IMR-90 (cell line): ENCODE measurements at regions not wholly inside any gene's neighbourhood (a gene's known extent, or its start where the extent isn't known, plus 50 kb on each side); places are given as distances from the start of the nearest gene placed in this dataset.

ENCODE experiments used
- ATAC-seq: fragments of 200-7000 bp; cut with Tn5 transposase; 2 replicates; pipeline ENCODE4 v1.9.1; 2020; ENCODE audit warnings: low read depth, mild to moderate bottlenecking, moderate library complexity
- BruUV-seq: library from RNA; stranded (reverse); fragments of 400-500 nt; replicated peaks from 2 replicates; lab custom pipeline; 2021; lab: Mats Ljungman, UMichigan
- CTCF ChIA-PET: fragments of 300-600 bp; formaldehyde crosslinking; extraction: SDS; loops from one replicate; lab custom pipeline; 2021; ENCODE audit warnings: antibody characterized with exemption; lab: Yijun Ruan, JAX
- POLR2A ChIA-PET: fragments of 300-600 bp; sonication (Branson Sonifier 250); formaldehyde crosslinking; loops from one replicate; lab custom pipeline; 2022; ENCODE audit warnings: antibody characterized with exemption; ENCODE audit not compliant: unreplicated experiment; lab: Charles Lee
- DNase-seq: peaks from one replicate; pipeline ENCODE4 v3.0.0; 2013
- H2AFZ ChIP-seq: replicated peaks from 2 replicates; pipeline ENCODE3; 2013; ENCODE audit warnings: low read length, mild to moderate bottlenecking; ENCODE audit not compliant: poor library complexity
- H2AK5ac ChIP-seq: 2 replicates; pipeline ENCODE4 v1.6.1; 2013; ENCODE audit warnings: low read depth, low read length, inconsistent platforms
- H2AK9ac ChIP-seq: replicated peaks from 2 replicates; pipeline ENCODE3; 2013; ENCODE audit warnings: mild to moderate bottlenecking, low read depth, low read length, moderate library complexity; ENCODE audit not compliant: poor library complexity
- H2BK120ac ChIP-seq: 2 replicates; pipeline ENCODE4 v1.6.1; 2013; ENCODE audit warnings: low read depth, low read length, inconsistent platforms
- H2BK15ac ChIP-seq: 3 replicates; pipeline ENCODE4 v1.6.1; 2013; ENCODE audit warnings: low read depth, low read length, inconsistent platforms
- H2BK20ac ChIP-seq: 2 replicates; pipeline ENCODE4 v1.6.1; 2013; ENCODE audit warnings: low read depth, mild to moderate bottlenecking, inconsistent platforms, low read length, moderate library complexity
- H2BK5ac ChIP-seq: 2 replicates; pipeline ENCODE4 v1.6.1; 2013; ENCODE audit warnings: mild to moderate bottlenecking, low read depth, low read length, inconsistent platforms; ENCODE audit not compliant: poor library complexity, severe bottlenecking
- H3K14ac ChIP-seq: replicated peaks from 2 replicates; pipeline ENCODE4 v1.6.1; 2013; ENCODE audit warnings: low read depth, low read length, inconsistent platforms
- H3K18ac ChIP-seq: 2 replicates; pipeline ENCODE4 v1.6.1; 2013; ENCODE audit warnings: low read depth, low read length, control low read depth
- H3K23ac ChIP-seq: 2 replicates; pipeline ENCODE4 v1.6.1; 2013; ENCODE audit warnings: low read depth, low read length, inconsistent platforms
- H3K27ac ChIP-seq: 2 replicates; pipeline ENCODE4 v1.5.1; 2013; ENCODE audit warnings: mild to moderate bottlenecking, control low read depth, low read length; ENCODE audit not compliant: insufficient read depth
- H3K27me3 ChIP-seq: 2 replicates; pipeline ENCODE4 v1.6.1; 2013; ENCODE audit warnings: low read length; ENCODE audit not compliant: control insufficient read depth, insufficient read depth
- H3K36me3 ChIP-seq: 2 replicates; pipeline ENCODE4 v1.6.1; 2013; ENCODE audit warnings: low read length, mixed read lengths; ENCODE audit not compliant: control insufficient read depth, insufficient read depth
- H3K4ac ChIP-seq: 2 replicates; pipeline ENCODE4 v1.6.1; 2013; ENCODE audit warnings: low read depth, low read length, inconsistent platforms
- H3K4me1 ChIP-seq: 2 replicates; pipeline ENCODE4 v1.6.1; 2013; ENCODE audit warnings: low read length, mixed read lengths; ENCODE audit not compliant: control insufficient read depth, insufficient read depth
- H3K4me2 ChIP-seq: 2 replicates; pipeline ENCODE4 v1.6.1; 2013; ENCODE audit warnings: low read depth, mild to moderate bottlenecking, control low read depth, low read length, moderate library complexity
- H3K4me3 ChIP-seq: 2 replicates; pipeline ENCODE4 v1.5.1; 2013; ENCODE audit warnings: low read depth, mild to moderate bottlenecking, control low read depth, low read length, moderate library complexity; ENCODE audit not compliant: insufficient read depth
- H3K56ac ChIP-seq: 2 replicates; pipeline ENCODE4 v1.6.1; 2013; ENCODE audit warnings: low read length, inconsistent platforms; ENCODE audit not compliant: insufficient read depth; ENCODE audit errors: extremely low read depth
- H3K79me1 ChIP-seq, 2 experiments: 2 replicates each; pipeline ENCODE4 v1.6.1; 2013; ENCODE audit warnings: low read length in 2 of 2, inconsistent platforms in 1 of 2, low read depth in 1 of 2
- H3K9ac ChIP-seq: 2 replicates; pipeline ENCODE4 v1.6.1; 2013; ENCODE audit warnings: low read depth, low read length, control low read depth
- H3K9me1 ChIP-seq: 2 replicates; pipeline ENCODE4 v1.6.1; 2013; ENCODE audit warnings: low read length, inconsistent platforms; ENCODE audit not compliant: insufficient read depth
- H3K9me3 ChIP-seq: 2 replicates; pipeline ENCODE4 v1.6.1; 2013; ENCODE audit warnings: low read length; ENCODE audit not compliant: control insufficient read depth, insufficient read depth
- H4K20me1 ChIP-seq: 2 replicates; pipeline ENCODE4 v1.6.1; 2013; ENCODE audit warnings: low read length, inconsistent platforms; ENCODE audit not compliant: insufficient read depth
- H4K5ac ChIP-seq: 2 replicates; pipeline ENCODE4 v1.6.1; 2013; ENCODE audit warnings: mild to moderate bottlenecking, low read depth, low read length, control low read depth
- H4K8ac ChIP-seq, 2 experiments: 2 replicates each; pipeline ENCODE4 v1.6.1; 2013; ENCODE audit warnings: low read depth in 2 of 2, low read length in 2 of 2, control low read depth in 1 of 2, inconsistent platforms in 1 of 2
- H4K91ac ChIP-seq: 2 replicates; pipeline ENCODE4 v1.6.1; 2013; ENCODE audit warnings: low read depth, low read length, inconsistent platforms; ENCODE audit not compliant: insufficient read depth
- BHLHE40 ChIP-seq: fragments of 150-350 bp; IDR thresholded peaks from 2 replicates; pipeline ENCODE4 v1.6.1; 2016; ENCODE audit warnings: mild to moderate bottlenecking, low read depth, low read length
- CEBPB ChIP-seq: IDR thresholded peaks from 2 replicates; pipeline ENCODE4 v1.6.1; 2012; ENCODE audit warnings: low read depth, low read length, improper control_type of control experiment
- CHD1 ChIP-seq: IDR thresholded peaks from 2 replicates; pipeline ENCODE4 v1.6.1; 2012; ENCODE audit warnings: low read depth, low read length, improper control_type of control experiment
- MAFK ChIP-seq: IDR thresholded peaks from 2 replicates; pipeline ENCODE4 v1.6.1; 2012; ENCODE audit warnings: low read depth, low read length, improper control_type of control experiment
- MXI1 ChIP-seq: IDR thresholded peaks from 2 replicates; pipeline ENCODE4 v1.6.1; 2012; ENCODE audit warnings: low read depth, mild to moderate bottlenecking, low read length, moderate library complexity, borderline replicate concordance
- POLR2A ChIP-seq: IDR thresholded peaks from 2 replicates; pipeline ENCODE4 v1.6.1; 2012; ENCODE audit warnings: mild to moderate bottlenecking, low read depth, low read length
- RCOR1 ChIP-seq: IDR thresholded peaks from 2 replicates; pipeline ENCODE4 v1.6.1; 2012; ENCODE audit warnings: mild to moderate bottlenecking, low read length, improper control_type of control experiment; ENCODE audit not compliant: insufficient replicate concordance
- SMC3 ChIP-seq: fragments of 150-350 bp; IDR thresholded peaks from 2 replicates; pipeline ENCODE4 v1.6.1; 2016; ENCODE audit warnings: low read depth, mild to moderate bottlenecking, antibody characterized with exemption, low read length, moderate library complexity
- WGBS, 2 experiments: methylation state at CpG; one replicate each; pipeline versions ENCODE4 v1.1.5 to v1.1.7; 2013; ENCODE audit warnings: missing lambda C conversion rate in 2 of 2; ENCODE audit not compliant: insufficient read length in 1 of 2; ENCODE audit errors: extremely low coverage in 2 of 2; 5-methylcytosine and 5-hydroxymethylcytosine counted together
- dilution Hi-C: fragments of 300-500 bp; cut with HindIII; formaldehyde crosslinking; loops from one replicate; pipeline ENCODE4 v1.14.3; 2018; ENCODE audit warnings: low sequenced_read_pairs; ENCODE audit not compliant: unreplicated experiment
- in situ Hi-C: fragments of 300-500 bp; cut with MboI; formaldehyde crosslinking; loops from 3 replicates; pipeline ENCODE4 v1.14.3; 2019; ENCODE audit warnings: low sequenced_read_pairs, inconsistent platforms, mixed read lengths
- intact Hi-C: fragments of 100-400 bp; cut with micrococcal nuclease; formaldehyde crosslinking; loops from 2 replicates; pipeline ENCODE4 v1.10.0; 2022
- TF ChIP-seq, protein P1 (sequence below): conservative IDR thresholded peaks from 2 replicates; pipeline ENCODE4 v1.5.1; 2012; ENCODE audit warnings: mild to moderate bottlenecking, low read depth, low read length, improper control_type of control experiment
- TF ChIP-seq, protein P2 (sequence below): fragments of 150-350 bp; IDR thresholded peaks from 2 replicates; pipeline ENCODE4 v1.6.1; 2016; ENCODE audit warnings: low read depth, mild to moderate bottlenecking, low read length, moderate library complexity, borderline replicate concordance
- TF ChIP-seq, protein P3 (sequence below): fragments of 150-350 bp; IDR thresholded peaks from 2 replicates; pipeline ENCODE4 v1.6.1; 2017; ENCODE audit warnings: mild to moderate bottlenecking, antibody characterized with exemption, low read length, low read depth

DNA sequence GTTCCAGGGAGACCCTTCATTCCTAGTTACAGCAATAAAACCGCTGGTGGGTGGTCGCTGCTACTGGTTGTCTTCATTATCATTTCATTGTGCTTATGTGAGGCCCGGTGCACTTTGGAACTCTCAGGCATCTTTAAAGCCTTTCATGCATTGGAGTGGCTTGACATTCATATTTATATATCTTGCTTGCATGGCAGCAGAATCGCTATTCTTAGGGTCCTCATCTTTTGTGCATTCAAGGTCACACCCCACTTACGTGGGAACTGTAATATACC, 110.1 kb downstream of the ZBTB18 start:
- no peak overlapping the region for H3K4me3 ChIP-seq
- H3K9ac ChIP-seq, result no peak overlapping the region
- H3K4me2 ChIP-seq, result no peak overlapping the region
- H3K18ac ChIP-seq, result no peak overlapping the region
- no peak overlapping the region for H3K56ac ChIP-seq
- in situ Hi-C loops, result no loop called here
- DNase-seq, result no peak
- no peak overlapping the region for H2BK120ac ChIP-seq
- H2AK5ac ChIP-seq, result 0 out of 2 replicates have a peak overlapping the region, but pooled peaks have one; percentile 7
- H2BK5ac ChIP-seq, result no peak overlapping the region
- no peak overlapping the region for H3K4ac ChIP-seq
- H3K4me1 ChIP-seq, result peaks cover 18% of the 10 kb centered on the region
- no peak overlapping the region for H4K91ac ChIP-seq
- H3K23ac ChIP-seq, result no peak overlapping the region
- H3K27ac ChIP-seq, result no peak overlapping the region
- no peak overlapping the region for H4K5ac ChIP-seq
- TF ChIP-seq POLR2A (no peak), BHLHE40 (no peak), MXI1 (no peak), CEBPB (no peak), MAFK (no peak), CHD1 (no peak), SMC3 (no peak), RCOR1 (no peak)
- TF ChIP-seq, protein P1, sequence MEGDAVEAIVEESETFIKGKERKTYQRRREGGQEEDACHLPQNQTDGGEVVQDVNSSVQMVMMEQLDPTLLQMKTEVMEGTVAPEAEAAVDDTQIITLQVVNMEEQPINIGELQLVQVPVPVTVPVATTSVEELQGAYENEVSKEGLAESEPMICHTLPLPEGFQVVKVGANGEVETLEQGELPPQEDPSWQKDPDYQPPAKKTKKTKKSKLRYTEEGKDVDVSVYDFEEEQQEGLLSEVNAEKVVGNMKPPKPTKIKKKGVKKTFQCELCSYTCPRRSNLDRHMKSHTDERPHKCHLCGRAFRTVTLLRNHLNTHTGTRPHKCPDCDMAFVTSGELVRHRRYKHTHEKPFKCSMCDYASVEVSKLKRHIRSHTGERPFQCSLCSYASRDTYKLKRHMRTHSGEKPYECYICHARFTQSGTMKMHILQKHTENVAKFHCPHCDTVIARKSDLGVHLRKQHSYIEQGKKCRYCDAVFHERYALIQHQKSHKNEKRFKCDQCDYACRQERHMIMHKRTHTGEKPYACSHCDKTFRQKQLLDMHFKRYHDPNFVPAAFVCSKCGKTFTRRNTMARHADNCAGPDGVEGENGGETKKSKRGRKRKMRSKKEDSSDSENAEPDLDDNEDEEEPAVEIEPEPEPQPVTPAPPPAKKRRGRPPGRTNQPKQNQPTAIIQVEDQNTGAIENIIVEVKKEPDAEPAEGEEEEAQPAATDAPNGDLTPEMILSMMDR, result no peak
- TF ChIP-seq, protein P2, sequence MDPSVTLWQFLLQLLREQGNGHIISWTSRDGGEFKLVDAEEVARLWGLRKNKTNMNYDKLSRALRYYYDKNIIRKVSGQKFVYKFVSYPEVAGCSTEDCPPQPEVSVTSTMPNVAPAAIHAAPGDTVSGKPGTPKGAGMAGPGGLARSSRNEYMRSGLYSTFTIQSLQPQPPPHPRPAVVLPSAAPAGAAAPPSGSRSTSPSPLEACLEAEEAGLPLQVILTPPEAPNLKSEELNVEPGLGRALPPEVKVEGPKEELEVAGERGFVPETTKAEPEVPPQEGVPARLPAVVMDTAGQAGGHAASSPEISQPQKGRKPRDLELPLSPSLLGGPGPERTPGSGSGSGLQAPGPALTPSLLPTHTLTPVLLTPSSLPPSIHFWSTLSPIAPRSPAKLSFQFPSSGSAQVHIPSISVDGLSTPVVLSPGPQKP, result no peak
- TF ChIP-seq, protein P3, sequence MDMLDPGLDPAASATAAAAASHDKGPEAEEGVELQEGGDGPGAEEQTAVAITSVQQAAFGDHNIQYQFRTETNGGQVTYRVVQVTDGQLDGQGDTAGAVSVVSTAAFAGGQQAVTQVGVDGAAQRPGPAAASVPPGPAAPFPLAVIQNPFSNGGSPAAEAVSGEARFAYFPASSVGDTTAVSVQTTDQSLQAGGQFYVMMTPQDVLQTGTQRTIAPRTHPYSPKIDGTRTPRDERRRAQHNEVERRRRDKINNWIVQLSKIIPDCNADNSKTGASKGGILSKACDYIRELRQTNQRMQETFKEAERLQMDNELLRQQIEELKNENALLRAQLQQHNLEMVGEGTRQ, result no peak
- no peaks in the 10 kb centered on the region for H3K27me3 ChIP-seq
- dilution Hi-C loops, result no loop called here
- no peaks in the 10 kb centered on the region for H4K20me1 ChIP-seq
- no CpG with 5 or more reads among the region's 5 CpGs for WGBS, 2 experiments
- H4K8ac ChIP-seq, result no peak overlapping the region
- no peak overlapping the region for H2AK9ac ChIP-seq
- peak overlapping the region; percentile 9; the same call in 1 of the 2 replicates for H2BK20ac ChIP-seq
- H3K9me1 ChIP-seq, result peaks cover 21% of the 10 kb centered on the region; the same call in 1 of the 2 replicates
- intact Hi-C loops, result no loop called here
- POLR2A ChIA-PET, result no interaction called here
- no peak overlapping the region for H2AFZ ChIP-seq
- H3K36me3 ChIP-seq, result no peaks in the 10 kb centered on the region
- ATAC-seq, result no peak
- H3K79me1 ChIP-seq, result no peaks in the 10 kb centered on the region
- H3K14ac ChIP-seq, result no peak overlapping the region
- CTCF ChIA-PET, result no interaction called here
- BruUV-seq, result no TSS peak
- H3K9me3 ChIP-seq, result no peaks in the 10 kb centered on the region
- H2BK15ac ChIP-seq, result peak overlapping the region; percentile 50; the same call in 2 of the 3 replicates
